Stimulated activated CD4-positive, alpha-beta T cell treated with anti-CD3 and anti-CD28 coated beads, Interleukin-15, amount 100 ng/mL, for 24 hours (primary cell): ENCODE measurements at regions not wholly inside any gene's neighbourhood (a gene's known extent, or its start where the extent isn't known, plus 50 kb on each side); places are given as distances from the start of the nearest gene placed in this dataset.
"Not testable (repeated sequence)": the region's sequence is repeated elsewhere in the genome, so short reads cannot be mapped to it uniquely, and the experiment has no call there.

Experiments used
- DNase-seq: peaks from one replicate; pipeline ENCODE4 v3.0.0-alpha.2; 2020

DNA sequence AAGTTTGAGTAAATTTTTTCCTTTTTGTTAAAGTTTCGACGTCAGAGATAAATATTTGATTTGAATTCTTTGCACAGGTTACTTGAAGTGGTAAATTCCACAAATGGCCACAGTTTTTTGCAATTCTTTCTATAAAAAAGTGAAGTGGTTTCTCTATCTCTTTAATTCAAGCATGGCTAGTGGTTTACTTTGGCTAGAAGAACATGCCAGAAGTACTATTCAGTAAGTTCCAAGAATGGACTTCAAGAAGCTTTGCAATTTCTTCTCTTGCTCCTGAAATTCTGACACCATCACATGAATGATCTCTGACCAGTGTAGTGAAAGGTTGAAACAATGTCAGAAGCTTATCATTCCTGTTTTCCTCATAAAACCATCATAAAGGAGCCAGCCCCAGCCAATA, 55.7 kb upstream of the RNPC3 start:
- DNase-seq = no peak

DNA sequence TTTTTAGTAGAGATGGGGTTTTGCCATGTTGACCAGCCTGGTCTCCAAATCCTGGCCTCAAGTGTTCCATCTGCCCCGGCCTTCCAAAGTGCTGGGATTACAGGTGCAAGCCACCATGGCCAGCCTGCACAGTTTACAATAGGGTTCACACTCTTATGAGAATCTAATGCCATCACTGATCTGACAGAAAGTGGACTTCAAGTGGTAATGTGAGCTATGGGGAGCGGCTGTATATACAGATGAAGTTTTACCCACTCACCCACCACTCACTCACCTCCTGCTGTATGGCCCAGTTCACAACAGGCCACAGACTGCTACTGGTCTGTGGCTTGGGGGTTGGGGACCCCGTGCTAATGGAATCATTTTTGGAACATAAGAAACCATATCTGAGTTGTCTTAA, 58.4 kb upstream of the RNPC3 start:
- DNase-seq = no peak

DNA sequence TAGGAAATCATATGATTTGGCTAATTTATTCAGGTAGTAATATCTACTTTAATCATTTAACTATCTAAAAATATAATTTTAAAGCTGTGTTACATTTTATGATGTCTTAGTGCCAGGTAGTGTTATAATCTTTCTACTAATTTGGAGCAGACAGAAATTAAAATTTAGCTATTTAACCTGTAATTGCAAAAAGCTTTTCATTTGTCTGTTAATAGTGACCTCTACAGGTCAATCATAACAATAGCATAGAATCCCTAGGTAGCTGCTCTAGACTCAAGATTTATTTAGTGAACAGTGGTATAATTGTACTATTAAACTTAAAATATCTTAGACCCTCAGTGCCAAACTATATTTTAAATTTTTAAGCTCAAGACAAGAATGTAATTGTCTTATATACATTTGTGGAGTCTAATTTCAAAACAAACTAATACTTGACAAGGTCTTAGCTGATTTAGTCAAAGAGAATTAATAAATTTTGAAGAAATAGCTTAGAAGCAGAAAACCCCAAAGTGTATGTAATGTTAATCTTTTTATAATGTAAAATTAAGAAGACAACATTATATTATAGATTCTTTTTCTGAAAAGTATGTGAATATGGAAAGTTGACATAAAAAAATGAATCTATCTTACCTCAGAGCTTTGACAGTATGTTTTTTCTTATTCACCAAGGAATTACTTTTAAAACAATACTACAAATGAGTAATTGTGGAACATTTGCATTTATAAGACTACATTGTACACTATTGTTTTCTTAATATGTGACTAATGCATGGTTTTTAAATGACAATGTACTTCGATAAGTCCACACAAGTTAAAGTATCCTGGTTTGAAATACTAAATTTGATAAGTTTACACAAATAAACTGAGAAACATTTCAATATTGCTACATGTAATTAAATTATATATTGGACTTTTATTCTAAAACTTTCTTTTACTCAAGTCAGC, 64.1 kb upstream of the RNPC3 start:
- no peak for DNase-seq

DNA sequence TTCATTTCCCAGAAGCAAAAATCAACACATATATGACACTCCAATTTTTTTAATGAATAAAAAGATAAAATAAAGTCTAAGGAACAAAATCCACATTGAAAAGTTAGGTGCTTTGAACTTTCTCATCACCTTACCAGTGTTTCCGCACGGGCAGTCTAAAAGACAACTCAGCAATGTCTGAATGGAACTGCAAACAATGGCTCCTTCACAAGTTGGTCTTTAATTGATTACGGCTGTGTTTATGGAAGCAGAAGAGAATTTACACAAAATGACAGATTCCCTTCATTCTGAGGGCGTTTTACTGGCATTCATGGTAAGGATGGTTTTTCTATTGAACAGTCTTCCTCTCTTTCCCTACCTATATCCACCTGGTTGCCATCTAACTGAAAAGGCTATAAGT, 65.0 kb upstream of the RNPC3 start:
- DNase-seq = no peak

DNA sequence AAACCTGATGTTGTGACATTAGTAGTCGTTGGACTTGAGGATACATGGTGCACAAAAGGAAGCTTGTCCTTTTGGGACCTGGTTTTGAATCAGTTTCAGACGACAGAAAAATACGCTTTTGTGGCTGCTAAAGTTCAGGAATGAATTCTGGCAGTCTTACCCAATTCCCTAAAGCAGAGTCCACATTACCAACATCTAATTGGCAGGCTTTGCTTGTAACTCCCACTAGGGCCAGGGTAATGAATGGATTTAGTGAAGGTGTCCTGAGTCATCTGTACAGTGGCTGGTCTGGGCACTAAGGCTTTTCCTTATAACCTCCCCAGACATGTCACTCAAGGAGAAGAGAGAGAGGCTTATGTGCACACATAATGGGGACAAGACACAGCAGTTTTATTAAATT, 66.2 kb upstream of the RNPC3 start:
- no peak for DNase-seq

DNA sequence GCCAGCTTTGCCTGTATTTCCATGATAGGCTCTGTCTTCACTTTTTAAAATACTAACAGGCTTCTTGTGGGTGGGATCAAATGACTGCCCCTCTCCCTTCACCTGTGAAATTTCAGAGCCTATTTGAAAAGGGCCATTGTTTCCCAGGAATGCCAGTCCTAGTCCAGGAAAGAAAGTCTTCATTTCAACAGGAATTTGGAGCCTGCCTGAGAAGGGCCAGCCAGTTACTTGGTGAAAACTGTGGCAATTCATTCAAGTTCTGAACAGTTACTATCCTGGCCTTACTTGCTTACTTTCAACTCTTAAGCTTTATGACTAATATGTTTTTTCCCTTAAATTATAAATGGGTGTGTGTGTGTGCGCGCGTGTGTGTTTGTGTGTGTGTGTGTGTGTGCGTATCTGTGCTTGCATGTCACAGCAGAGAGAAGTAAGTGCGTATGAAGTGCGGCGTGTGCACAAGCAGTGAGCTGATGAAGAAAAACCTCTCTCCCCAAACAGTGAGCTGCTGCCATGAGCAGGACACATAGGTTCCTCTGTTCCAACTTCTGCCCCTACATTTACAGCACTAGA, 67.5 kb upstream of the RNPC3 start:
- no peak for DNase-seq

DNA sequence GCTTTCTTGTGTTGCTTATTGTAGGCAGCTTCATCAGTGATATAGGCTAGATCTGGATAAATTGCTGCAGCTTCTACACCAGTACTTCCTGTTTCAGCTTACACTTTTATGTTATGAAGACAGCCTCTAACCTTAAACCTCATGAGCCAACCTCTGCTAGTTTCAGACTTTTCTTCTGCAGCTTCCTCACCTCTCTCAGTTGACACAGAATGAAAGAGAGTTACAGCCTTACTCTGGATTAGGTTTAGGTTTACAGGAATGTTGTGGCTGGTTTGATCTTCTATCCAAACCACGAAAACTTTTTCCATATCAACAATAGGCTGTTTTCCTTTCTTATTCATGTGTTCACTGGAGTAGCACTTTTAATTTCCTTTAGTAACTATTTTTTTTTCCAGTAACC, 76.9 kb upstream of the RNPC3 start:
- no peak for DNase-seq

DNA sequence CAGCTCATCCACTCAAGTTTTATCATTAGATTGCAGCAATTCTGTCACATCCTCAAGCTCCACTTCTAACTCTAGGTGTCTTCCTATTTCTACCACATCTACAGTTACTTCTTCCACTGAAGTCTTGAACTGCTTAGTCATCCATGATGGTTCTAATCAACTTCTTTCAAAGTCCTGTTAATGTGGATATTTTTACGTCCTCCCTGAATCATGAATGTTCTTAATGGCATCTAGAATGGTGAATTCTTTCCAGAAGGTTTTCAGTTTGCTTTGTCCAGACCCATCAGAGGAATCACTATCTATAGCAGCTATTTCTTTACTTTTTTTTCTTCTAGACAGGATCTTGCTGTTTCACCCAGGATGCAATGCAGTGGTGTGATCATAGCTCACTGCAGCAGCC, 78.0 kb upstream of the RNPC3 start:
- DNase-seq = no peak

DNA sequence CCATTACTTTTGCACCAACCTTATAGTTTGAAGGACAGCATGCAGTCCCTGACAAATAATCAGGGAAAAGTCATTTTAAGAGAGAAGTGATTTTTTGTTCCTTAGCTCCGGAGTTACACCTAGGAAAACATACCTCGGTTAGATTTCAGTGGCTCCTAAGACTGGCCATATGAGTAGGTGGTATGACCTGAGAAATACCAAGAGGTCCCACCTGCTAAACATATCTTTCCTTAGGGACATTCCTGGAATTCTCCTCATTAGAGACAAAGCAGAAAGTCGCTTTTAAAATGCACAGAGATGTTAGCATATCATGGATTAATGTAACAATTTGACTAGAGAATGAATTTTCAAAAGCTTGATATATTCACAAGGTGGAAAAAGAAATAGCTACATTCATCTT, 84.2 kb upstream of the RNPC3 start:
- no peak for DNase-seq

DNA sequence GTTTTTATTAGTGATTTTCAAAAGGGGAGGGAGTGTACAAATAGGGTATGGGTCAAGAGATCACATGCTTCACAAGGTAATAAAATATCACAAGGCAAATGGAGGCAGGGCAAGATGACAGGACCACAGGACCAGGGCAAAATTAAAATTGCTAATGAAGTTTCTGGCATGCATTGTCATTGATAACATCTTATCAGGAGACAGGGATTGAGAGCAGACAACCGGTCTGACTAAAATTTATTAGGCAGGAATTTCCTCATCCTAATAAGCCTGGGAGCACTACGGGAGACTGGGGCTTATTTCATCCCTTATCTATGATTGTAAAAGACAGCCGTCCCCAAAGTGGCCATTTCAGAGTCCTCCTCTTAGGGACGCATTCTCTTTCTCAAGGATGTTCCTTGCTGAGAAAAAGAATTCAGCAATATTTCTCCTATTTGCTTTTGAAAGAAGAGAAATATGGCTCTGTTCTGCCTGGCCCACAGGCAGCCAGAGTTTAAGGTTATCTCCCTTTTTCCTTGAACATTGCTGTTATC, 88.9 kb upstream of the RNPC3 start:
- DNase-seq = not testable (repeated sequence)

DNA sequence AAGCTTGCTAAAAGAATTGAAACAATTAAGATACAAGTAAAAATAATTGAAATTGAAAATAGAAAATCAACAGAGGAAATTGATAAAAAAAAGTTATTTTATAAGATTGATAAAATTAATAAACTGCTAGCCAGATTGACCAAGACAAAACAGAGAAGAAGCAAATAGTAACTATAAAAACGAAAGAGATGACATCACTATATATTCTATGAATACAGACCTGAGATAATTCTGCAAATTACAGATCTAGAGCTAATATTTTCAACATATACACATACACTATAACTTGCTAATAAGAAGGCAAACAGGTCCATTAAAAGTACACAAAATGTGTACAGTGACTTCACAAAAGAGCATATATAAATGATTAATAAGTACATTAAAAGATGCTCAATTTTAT, 90.1 kb upstream of the RNPC3 start:
- DNase-seq = no peak

DNA sequence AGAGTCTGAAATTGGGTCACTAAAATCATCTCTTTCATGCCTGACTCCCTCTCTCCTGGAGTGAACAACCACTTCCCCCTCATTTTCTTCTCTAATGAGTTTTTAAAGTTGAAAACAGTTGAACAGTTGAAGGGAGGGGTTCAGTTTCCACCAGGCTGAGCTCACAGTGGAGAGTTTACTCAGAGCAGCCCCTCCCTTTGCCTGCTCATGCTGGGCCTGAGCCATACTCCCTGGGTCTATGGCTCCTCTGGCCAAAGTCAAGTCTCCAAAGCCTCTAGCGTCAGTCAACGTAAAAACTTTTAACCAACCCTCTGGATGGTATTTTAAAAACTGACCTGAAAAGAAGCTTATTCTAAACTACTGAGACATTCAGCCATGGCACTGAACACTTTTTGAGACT, 100.8 kb upstream of the RNPC3 start:
- no peak for DNase-seq

DNA sequence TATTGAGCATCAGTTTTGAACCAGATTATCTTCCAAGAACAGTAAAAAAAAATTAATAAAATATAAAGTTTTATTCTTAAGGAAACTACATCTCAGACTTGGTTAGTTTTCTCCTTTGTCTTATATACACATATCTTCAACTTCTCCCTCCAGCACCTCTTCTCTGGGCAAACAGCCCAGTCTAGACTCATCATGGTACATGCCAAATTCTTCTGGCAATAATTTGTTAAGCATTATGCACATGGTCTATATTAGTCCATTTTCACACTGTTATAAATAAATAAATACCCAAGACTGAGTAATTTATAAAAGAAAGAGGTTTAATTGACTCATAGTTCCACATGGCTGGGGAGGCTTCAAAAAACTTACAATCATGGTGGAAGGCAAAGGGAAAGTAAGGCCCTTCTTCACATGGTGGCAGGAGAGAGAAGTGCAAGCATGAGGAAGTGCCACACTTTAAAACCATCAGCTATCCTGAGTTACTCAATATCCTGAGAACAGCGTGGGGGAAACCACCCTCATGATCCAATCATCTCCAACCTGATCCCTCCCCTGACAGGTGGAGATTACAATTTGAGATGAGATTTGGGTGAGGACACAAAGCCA, 108.7 kb upstream of the RNPC3 start:
- no peak for DNase-seq

DNA sequence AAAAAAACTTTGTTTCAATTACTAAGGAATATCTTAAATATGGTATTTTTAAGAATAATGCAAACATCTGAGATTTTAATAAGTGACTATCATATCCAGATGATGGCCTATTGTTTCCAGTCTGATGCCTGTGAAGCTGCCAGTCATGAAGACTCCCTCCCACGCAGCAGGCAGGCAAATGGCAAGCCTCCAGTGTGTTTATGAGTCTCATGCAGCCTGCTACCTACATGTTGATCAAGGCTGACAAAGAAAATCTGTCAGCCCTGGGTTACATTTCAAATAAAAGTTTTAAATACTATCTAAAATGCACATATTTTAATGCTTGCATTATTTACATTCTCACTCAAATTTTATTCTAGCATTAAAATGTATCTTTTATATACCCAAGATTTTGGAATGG, 137.6 kb upstream of the RNPC3 start:
- no peak for DNase-seq

DNA sequence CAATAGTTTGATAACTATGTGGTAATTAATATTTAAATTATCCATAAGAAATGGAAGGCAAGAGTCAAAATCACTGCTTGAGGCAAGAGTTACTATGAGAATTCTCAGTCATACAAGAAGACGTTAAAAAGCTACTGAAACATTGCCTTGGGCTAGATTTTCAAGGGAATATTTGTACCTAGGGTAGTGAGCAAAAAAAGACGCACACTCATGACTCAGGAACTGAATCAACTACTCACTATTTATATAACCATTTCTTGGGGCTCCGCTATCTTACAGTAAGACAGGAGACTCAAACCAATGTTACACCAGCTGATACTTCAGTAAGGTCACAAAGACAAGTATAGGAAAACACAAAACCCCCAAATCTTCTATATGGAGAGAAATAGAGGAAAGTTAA, 151.5 kb upstream of the RNPC3 start:
- DNase-seq = no peak

DNA sequence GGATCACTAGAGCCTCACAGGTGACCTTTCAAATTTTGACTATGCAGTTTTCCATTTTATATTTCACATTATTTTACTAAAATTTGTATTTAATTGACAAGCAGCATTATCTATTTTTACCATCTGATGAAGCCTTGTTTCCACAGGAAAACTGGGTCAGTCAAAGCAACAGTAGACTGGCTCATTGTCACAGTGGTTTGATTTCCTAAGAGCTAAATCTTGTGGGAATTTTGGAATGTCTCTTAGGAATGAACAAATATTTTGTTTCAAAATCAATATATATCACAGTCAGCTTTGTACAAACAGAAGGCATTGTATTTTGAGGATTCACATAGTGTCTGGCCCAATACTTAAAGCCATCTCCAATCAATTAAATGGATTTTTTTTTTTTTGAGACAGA, 152.6 kb upstream of the RNPC3 start:
- DNase-seq = no peak

DNA sequence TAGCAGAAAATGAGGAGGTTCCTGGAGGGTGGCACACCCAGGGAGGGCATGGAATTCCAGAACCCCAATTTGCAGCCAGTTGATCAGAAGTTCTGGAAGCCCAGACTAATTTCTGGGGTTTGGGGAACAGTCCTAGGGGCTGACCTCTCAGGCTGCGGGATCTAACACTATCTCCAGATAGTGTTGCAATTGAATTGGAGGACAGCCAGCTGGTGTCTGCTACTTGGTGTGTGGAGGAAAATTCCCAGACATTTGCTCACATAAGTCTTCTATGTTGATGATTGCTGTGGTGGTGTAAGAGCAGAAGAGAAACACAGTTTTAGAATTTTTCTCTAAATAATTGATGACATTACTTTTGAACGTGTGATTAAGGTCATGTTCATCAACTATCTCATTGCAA, 154.3 kb upstream of the RNPC3 start:
- DNase-seq = no peak

DNA sequence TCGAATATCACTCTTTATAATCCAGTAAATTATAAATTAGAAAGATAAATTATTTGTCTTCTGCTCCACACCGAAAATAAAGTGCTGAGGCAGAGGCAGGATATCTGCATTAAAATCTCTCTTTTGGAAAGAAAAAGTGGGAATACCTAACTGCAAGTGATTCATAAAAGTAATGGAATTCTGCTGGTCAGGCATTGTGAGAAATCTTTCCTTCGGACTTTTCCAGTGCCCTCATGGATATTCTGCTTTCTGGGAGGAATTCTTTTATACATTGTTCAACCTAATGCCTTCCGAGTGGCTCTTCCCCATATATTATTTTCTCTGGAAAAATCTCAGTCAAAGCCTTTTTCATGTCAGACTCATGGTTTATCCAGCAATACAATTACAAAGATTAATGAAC, 158.3 kb upstream of the RNPC3 start:
- no peak for DNase-seq

DNA sequence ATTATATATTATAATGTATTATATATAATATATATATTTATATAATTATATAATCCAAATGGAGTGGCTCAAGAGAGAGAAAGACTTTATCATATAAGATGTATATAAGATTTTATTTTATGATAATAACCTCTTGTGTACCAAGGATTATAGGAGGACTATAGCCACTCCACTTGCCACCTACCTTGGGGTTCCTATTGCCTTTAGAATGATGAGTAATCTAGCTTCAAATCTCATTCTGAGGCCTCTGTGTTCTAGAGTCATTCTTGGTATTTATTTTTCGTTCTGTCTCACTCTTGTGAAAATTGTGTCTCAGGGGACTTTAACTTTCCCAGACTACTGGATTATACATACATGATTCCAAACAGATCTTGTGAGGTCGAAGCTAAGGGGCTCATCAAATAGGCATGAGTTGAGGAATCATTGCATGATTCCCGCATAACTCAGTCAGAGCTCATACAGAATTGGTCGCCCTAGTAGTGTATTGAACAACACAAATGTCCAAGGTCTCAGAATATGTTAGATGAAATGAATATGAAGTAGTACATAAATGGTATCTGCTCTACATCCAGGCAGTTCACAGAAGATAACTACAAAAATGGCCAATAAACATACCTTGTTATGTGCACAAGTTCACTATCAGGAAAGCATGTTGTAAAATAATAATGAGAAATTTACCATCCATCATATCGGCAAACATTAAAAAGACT, 159.5 kb upstream of the RNPC3 start:
- no peak for DNase-seq

DNA sequence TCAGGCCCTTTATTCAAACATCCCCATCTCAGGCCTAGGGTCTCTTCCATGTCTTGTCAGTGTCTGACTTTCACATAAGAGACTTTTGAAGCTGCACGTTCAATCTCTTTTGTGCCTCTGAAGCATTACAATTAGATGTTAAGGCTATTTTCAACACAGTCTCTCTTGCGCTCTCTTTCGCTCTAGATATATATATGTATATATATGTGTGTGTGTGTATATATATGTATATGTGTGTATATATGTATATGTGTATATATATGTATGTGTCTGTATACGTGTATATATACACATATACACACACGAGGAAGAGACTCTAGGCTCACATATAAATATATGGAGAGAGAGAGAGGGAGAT, 162.5 kb upstream of the RNPC3 start:
- DNase-seq = no peak

DNA sequence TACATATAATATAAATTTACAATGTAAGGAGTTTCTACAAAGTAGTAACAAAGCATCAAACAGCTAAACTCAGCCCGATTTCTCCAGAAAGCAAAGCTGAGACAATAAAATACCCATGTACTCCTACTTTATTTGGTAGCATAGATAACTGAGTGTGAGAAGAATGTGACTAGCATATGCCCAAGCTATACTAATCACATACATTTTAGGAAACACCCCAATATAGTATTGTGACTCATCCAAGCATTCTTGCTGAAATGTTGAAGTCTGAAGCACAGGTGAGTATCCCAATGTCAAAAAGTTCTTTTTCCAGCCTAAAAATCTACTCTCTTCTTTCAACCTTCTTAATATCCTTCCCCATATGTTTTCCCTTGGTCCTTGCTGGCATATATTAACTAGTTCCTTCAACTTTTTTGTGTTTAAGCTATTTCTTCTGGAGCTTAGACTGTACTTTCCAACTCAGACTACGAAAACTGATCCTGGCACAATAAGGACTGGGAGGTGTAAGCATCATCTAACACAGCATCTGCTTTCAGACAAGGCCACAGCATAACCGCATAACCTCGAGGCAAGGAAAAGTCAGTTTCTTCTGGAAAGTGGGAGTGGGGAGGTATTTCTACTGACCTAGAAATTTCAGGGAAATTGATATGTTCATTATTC, 163.0 kb upstream of the RNPC3 start:
- no peak for DNase-seq

DNA sequence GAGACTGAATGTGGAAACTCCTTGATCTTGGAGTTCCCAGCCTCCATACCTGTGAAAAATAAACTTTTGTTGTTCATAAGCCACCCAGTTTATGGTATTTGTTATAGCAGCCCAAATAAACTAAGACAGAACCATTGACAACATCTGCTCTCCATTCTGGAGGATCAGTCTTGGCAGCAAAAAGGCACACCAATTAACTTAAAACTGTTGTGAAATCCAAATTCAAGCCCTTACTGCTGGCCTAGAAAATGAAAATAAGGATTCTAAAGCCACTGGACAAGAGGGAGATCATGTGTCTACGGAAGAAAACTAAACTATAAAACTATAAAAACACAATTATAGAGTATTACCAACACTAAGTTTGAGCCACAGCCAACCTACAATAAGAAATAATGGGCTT, 172.1 kb upstream of the RNPC3 start:
- DNase-seq = no peak

DNA sequence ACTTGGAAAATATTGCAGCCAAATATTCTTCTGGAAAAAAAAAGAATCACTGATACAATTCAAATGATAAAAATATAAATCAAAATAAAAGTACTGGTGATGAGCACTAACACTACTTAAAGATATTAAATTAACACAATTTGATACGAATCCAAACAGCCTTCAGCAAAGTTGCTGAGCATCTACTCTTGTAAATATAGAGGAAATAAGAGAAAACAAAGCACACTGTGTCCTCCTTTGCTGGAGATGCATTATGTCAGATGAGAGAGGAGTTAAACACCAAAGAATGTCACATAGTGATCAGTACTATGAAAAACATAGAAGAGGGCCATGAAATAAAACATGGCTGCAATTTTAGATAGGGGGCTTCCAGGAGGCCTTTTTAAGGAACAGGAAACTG, 177.4 kb upstream of the RNPC3 start:
- no peak for DNase-seq
